AG10803 (cell line): ENCODE measurements at regions not wholly inside any gene's neighbourhood (a gene's known extent, or its start where the extent isn't known, plus 50 kb on each side); places are given as distances from the start of the nearest gene placed in this dataset.
"Not testable (repeated sequence)": the region's sequence is repeated elsewhere in the genome, so short reads cannot be mapped to it uniquely, and the experiment has no call there.

ENCODE experiments used
- DNase-seq: peaks from one replicate; pipeline ENCODE4 v3.0.0; 2010; ENCODE audit warnings: low read depth
- H3K4me3 ChIP-seq: 2 replicates; pipeline ENCODE4 v1.5.1; 2011; ENCODE audit warnings: mild to moderate bottlenecking, low read length, control low read depth
- CTCF ChIP-seq: conservative IDR thresholded peaks from 2 replicates; pipeline ENCODE4 v1.5.1; 2011; ENCODE audit warnings: mild to moderate bottlenecking, low read length, control low read depth, inconsistent platforms

- peak; percentile 1 for DNase-seq
- no peak for TF ChIP-seq CTCF
- H3K4me3 ChIP-seq = no peak overlapping the region
Observed at GRCh38 chr15:31609258-31609681, 282.6 kb downstream of the KLF13 start.

- no peak for TF ChIP-seq CTCF
- no peak overlapping the region for H3K4me3 ChIP-seq
- DNase-seq = no peak
Observed at GRCh38 chr15:31609906-31610305, 283.3 kb downstream of the KLF13 start.

- no peak for TF ChIP-seq CTCF
- DNase-seq = no peak
- no peak overlapping the region for H3K4me3 ChIP-seq
Observed at GRCh38 chr15:31615643-31616415, 289.2 kb downstream of the KLF13 start.

- H3K4me3 ChIP-seq, DNase-seq: not testable (repeated sequence)
Observed at GRCh38 chr15:31623297-31623696, 296.7 kb downstream of the KLF13 start.

GRCh38 chr15:31624115-31624514 lies 297.5 kb downstream of the KLF13 start:
- DNase-seq, H3K4me3 ChIP-seq: not testable (repeated sequence)

GRCh38 chr15:31635715-31636114 lies 309.1 kb downstream of the KLF13 start:
- DNase-seq, H3K4me3 ChIP-seq: not testable (repeated sequence)

- not testable (repeated sequence) for DNase-seq, H3K4me3 ChIP-seq
Observed at GRCh38 chr15:31636911-31637310, 310.3 kb downstream of the KLF13 start.

- not testable (repeated sequence) for DNase-seq, H3K4me3 ChIP-seq
Observed at GRCh38 chr15:31643955-31644354, 317.3 kb downstream of the KLF13 start.

GRCh38 chr15:31644761-31645160 lies 318.1 kb downstream of the KLF13 start:
- not testable (repeated sequence) for DNase-seq

GRCh38 chr15:31647337-31647826 lies 320.7 kb downstream of the KLF13 start:
- DNase-seq, H3K4me3 ChIP-seq: not testable (repeated sequence)

More at GRCh38 chr15:31644761-31645160, 318.1 kb downstream of the KLF13 start:
- H3K4me3 ChIP-seq = not testable (repeated sequence)

- H3K4me3 ChIP-seq, DNase-seq: not testable (repeated sequence)
Observed at GRCh38 chr15:31649634-31650033, 323.0 kb downstream of the KLF13 start.
